ENCODE measurements at regions not wholly inside any gene's neighbourhood (a gene's known extent, or its start where the extent isn't known, plus 50 kb on each side); places are given as distances from the start of the nearest gene placed in this dataset.

DNA sequence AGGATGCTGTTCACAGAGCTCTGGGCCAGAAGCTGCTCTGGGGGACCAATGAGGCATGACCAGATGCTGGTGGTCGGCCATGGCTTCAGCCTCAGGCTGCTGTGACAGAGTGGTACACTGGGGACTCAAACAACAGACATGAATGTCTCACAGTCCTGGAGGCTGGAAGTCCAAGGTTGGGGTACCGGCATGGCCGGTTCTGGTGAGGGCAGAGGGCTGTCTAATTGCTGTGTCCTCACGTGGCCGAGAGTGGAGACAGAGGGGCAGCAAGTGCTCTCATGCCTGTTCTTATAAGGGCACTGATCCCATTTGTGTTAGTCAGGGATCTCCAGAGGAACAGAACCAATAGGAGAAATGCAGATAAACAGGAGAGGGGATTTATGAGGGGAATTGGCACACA lies 253.5 kb upstream of the C1orf174 start:
- POLR2A ChIA-PET: no interaction called here
- no peak for TF ChIP-seq SP1 (IDR thresholded peaks at IDR 0.05)
- TF ChIP-seq PKNOX1 (IDR thresholded peaks at IDR 0.05): no peak
- TF ChIP-seq L3MBTL2 (conservative IDR thresholded peaks at IDR 0.05): no peak
- no peak for TF ChIP-seq LEF1 (IDR thresholded peaks at IDR 0.05; ENCODE audit: borderline replicate concordance)
- no peak for TF ChIP-seq SUZ12 (IDR thresholded peaks at IDR 0.05)
- CTCF ChIA-PET: no interaction called here
- no peak for DNase-seq (ENCODE audit: extremely low spot score)

DNA sequence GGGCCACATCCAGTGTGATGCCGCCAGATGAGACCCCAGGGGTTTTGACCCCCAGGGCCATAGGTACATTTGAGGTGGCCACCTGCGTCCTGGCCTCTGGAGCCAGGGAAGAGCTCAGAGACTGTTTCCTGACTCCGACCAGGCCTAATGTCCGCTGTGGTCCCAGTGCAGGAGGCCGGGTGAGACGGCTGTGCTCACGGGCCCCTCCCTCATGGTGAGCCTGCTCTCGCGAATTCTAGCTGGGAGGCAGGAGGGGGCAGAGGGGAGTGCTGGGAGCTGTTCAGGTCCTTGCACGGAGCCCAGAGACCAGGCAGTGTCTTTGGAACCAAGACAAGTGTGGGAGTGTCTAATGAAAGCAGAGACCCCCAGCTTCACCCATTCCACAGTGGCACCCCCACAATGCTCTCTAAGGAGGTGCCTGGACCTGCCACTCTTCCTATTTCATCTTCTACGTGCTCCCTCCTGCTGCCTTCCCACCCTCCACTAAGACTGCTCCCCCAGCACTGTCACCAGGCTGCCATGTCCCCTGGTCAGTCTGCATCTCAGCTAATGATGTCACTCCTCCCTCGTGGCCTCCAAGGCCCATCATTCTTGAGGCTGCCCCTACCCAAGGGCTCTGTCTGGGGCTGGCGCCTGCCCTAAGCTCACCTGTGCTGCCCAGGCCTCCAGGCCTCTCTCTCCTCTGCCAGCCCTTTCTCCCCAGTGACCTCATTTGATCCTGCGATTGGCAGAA lies 256.3 kb upstream of the C1orf174 start:
- TF ChIP-seq FOXA1 (IDR thresholded peaks at IDR 0.05) (no peak), NFRKB (IDR thresholded peaks at IDR 0.05) (no peak), LEF1 (IDR thresholded peaks at IDR 0.05; ENCODE audit: borderline replicate concordance) (no peak), ELF4 (IDR thresholded peaks at IDR 0.05) (no peak), FOXM1 (IDR thresholded peaks at IDR 0.05; ENCODE audit: borderline replicate concordance) (no peak), SUZ12 (IDR thresholded peaks at IDR 0.05) (no peak), ZNF384 (IDR thresholded peaks at IDR 0.05) (no peak), SP1 (IDR thresholded peaks at IDR 0.05) (no peak), HDGF (IDR thresholded peaks at IDR 0.05; ENCODE audit: borderline replicate concordance) (no peak)
- POLR2A ChIA-PET: no interaction called here
- CTCF ChIA-PET: interaction anchor here (0.9 kb wide), 1 partner anchor 152 kb away, joined by 3 read pairs; no protein-coding TSS in a partner anchor
- no peak for DNase-seq (ENCODE audit: extremely low spot score)

DNA sequence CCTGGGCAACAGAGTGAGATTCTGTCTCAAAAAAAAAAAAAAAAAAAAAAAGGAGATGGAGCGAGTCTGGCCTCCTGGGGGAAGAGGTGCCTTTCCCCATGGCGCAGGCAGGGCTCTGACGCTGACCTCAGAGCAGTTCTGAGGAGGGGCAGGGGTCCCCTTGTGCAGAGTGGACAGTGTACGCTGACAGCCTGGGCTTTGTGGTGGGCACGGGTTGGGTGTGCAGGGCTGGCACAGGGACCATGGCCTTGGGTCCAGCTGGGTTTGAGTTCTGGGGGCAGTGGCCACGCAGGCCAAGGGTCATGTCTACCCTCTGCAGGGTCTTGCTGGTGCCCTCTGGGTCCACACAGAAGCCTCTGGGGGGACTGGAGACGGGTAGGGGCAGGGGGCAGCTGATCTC lies 260.1 kb upstream of the C1orf174 start:
- no peak for TF ChIP-seq FOXA1 (IDR thresholded peaks at IDR 0.05)
- no peak for TF ChIP-seq ELF4 (IDR thresholded peaks at IDR 0.05)
- TF ChIP-seq SP1 (IDR thresholded peaks at IDR 0.05): no peak
- no peak for TF ChIP-seq CTBP1 (IDR thresholded peaks at IDR 0.05; ENCODE audit: borderline replicate concordance)
- no peak for TF ChIP-seq BHLHE40 (IDR thresholded peaks at IDR 0.05; ENCODE audit: borderline replicate concordance)
- no peak for TF ChIP-seq FOXK2 (IDR thresholded peaks at IDR 0.05)
- no peak for TF ChIP-seq PKNOX1 (IDR thresholded peaks at IDR 0.05)
- TF ChIP-seq NFRKB (IDR thresholded peaks at IDR 0.05): no peak
- no peak for TF ChIP-seq HDGF (IDR thresholded peaks at IDR 0.05; ENCODE audit: borderline replicate concordance)
- no peak for TF ChIP-seq L3MBTL2 (conservative IDR thresholded peaks at IDR 0.05)
- no peak for TF ChIP-seq SUZ12 (IDR thresholded peaks at IDR 0.05)
- no peak for TF ChIP-seq ZNF384 (IDR thresholded peaks at IDR 0.05)
- TF ChIP-seq TARDBP (IDR thresholded peaks at IDR 0.05): no peak
- no peak for TF ChIP-seq LEF1 (IDR thresholded peaks at IDR 0.05; ENCODE audit: borderline replicate concordance)
- CTCF ChIA-PET: no interaction called here
- POLR2A ChIA-PET: no interaction called here
- DNase-seq (ENCODE audit: extremely low spot score): no peak

GRCh38 chr1:4161366-4162006 lies 261.4 kb upstream of the C1orf174 start:
- CTCF ChIA-PET: no interaction called here
- no peak for DNase-seq (ENCODE audit: extremely low spot score)
- POLR2A ChIA-PET: no interaction called here
- TF ChIP-seq ARNT (IDR thresholded peaks at IDR 0.05) (no peak), LEF1 (IDR thresholded peaks at IDR 0.05; ENCODE audit: borderline replicate concordance) (no peak), ZNF384 (IDR thresholded peaks at IDR 0.05) (no peak), TARDBP (IDR thresholded peaks at IDR 0.05) (no peak), FOXA1 (IDR thresholded peaks at IDR 0.05) (no peak), SP1 (IDR thresholded peaks at IDR 0.05) (no peak), HDGF (IDR thresholded peaks at IDR 0.05; ENCODE audit: borderline replicate concordance) (no peak), L3MBTL2 (conservative IDR thresholded peaks at IDR 0.05) (no peak), ELF4 (IDR thresholded peaks at IDR 0.05) (no peak), FOXM1 (IDR thresholded peaks at IDR 0.05; ENCODE audit: borderline replicate concordance) (no peak), NFRKB (IDR thresholded peaks at IDR 0.05) (no peak), FOXK2 (IDR thresholded peaks at IDR 0.05) (no peak), SUZ12 (IDR thresholded peaks at IDR 0.05) (no peak), PKNOX1 (IDR thresholded peaks at IDR 0.05) (no peak), CTBP1 (IDR thresholded peaks at IDR 0.05; ENCODE audit: borderline replicate concordance) (no peak), BHLHE40 (IDR thresholded peaks at IDR 0.05; ENCODE audit: borderline replicate concordance) (no peak)

DNA sequence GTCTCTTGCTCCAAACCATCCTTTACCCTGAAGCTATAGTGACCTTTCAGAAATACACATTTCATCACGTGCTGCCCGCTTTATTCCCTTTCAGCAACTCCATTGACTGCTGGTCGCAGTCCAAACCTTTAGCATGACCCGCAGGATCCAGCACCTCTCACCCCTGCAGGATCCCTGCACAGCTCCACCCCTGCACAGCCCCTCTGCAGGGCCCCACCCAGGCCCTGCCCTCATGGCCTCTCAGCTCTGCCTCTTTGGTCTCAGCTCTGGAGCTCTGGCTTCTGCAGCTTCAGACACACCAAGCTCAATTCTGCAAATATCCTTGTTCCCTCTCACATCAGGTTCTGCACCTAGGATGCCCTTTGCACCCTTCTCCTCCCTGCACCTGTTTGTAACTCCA lies 264.9 kb upstream of the C1orf174 start:
- ChIA-PET CTCF (no interaction called here), POLR2A (no interaction called here)
- no peak for DNase-seq (ENCODE audit: extremely low spot score)
- no peak for TF ChIP-seq SP1 (IDR thresholded peaks at IDR 0.05)
- no peak for TF ChIP-seq NFRKB (IDR thresholded peaks at IDR 0.05)

- DNase-seq (ENCODE audit: extremely low spot score): no peak
- TF ChIP-seq SP1 (IDR thresholded peaks at IDR 0.05) (no peak), CTBP1 (IDR thresholded peaks at IDR 0.05; ENCODE audit: borderline replicate concordance) (no peak), FOXK2 (IDR thresholded peaks at IDR 0.05) (no peak)
- CTCF ChIA-PET: no interaction called here
- POLR2A ChIA-PET: no interaction called here
Measured at GRCh38 chr1:4165686-4166300, 265.7 kb upstream of the C1orf174 start.
